HG02763 (cell line): ENCODE measurements at regions not wholly inside any gene's neighbourhood (a gene's known extent, or its start where the extent isn't known, plus 50 kb on each side); places are given as distances from the start of the nearest gene placed in this dataset.

ENCODE experiments used
- ATAC-seq: cut with Tn5 transposase; IDR thresholded peaks from one replicate; pipeline ENCODE4 v1.9.1; 2021; ENCODE audit warnings: mild to moderate bottlenecking, moderate library complexity; ENCODE audit not compliant: unreplicated experiment

DNA sequence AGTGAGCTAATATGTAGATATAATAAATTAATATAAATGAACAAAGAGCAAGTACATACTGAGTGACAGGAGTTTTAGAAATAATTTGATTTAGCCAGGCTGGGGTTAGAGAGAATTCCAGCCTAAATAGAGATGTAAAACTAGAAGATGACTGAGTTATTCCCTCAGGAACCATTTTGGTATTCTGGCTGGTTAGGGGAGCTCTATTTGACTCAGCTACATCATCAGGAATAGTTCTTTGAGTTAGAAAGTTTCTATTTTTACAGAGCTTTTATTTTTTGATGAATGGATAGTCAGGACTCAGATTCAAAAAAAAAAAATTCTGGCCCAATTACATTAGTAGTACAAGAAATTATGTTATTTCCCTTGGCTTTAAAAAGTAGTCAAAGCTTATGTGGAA, 180.4 kb upstream of the MID1 start:
- ATAC-seq = no peak

DNA sequence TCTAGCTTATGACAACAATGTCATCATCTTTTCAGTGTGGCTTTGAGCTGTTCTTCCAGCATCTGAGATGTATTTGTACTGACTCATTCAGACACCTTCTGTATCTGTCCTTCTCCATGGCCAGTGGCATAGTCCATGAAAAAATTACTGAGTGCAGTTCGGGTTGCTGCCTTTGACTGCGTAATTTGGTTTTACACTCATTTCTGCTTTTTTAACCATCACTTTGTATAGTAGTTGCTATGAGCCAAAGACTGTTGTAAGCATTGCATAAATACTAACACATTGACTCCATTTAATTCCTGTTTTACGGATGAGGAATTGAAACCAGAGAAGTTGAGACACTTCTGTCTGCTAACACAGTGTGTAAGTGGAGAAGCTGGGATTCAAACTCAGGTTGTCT, 190.7 kb upstream of the MID1 start:
- no peak for ATAC-seq

GRCh38 chrX:10813761-10814160, 193.4 kb upstream of the MID1 start:
- ATAC-seq = no peak

- no peak for ATAC-seq
These were observed 198.3 kb upstream of the MID1 start for GRCh38 chrX:10818651-10819050.

- no peak for ATAC-seq
These were observed 199.6 kb upstream of the MID1 start for GRCh38 chrX:10819973-10820372.

GRCh38 chrX:10821293-10821692, 200.9 kb upstream of the MID1 start:
- no peak for ATAC-seq

DNA sequence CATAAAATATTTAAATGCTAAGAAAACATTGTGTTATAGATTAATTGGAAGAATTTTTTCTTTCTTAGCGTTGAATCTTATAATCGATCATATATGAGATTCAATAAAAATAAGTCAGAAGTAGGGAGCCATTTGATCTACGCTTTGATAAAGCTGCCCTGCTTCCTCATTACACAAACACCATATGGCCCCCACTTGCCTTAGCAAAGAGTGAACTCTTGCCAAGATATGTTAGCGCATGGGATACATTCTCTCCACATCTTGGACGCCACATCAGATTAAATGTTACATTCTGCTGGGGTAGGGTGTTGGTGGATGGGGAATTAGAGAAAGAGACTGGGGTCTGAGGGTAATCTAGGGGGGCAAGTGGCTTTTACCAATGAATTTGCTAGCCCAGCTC, 207.7 kb upstream of the MID1 start:
- no peak for ATAC-seq

- ATAC-seq = no peak
These were observed 208.3 kb upstream of the MID1 start for GRCh38 chrX:10828640-10829039.

GRCh38 chrX:10831716-10832502, 211.5 kb upstream of the MID1 start:
- no peak for ATAC-seq

- no peak for ATAC-seq
These were observed 213.1 kb upstream of the MID1 start for GRCh38 chrX:10833299-10834169.

DNA sequence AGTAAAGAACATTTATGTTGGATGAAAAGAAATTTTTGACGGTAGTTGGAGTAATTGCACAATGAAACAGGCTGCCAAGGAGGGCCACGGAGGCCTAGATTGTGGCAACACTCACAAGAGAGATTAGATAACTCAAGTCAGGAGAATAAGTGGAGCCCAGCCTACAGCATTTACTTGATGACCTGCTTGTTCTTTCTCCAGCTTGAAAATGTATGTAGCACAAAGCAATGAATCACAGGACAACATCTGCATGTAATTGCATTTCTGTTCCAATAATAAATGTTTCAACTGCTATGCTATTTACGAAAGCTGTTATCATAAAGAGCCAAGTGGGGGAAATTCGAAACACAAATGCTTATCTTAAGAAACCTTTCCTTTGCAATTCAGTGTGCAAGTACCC, 221.2 kb upstream of the MID1 start:
- ATAC-seq = no peak

DNA sequence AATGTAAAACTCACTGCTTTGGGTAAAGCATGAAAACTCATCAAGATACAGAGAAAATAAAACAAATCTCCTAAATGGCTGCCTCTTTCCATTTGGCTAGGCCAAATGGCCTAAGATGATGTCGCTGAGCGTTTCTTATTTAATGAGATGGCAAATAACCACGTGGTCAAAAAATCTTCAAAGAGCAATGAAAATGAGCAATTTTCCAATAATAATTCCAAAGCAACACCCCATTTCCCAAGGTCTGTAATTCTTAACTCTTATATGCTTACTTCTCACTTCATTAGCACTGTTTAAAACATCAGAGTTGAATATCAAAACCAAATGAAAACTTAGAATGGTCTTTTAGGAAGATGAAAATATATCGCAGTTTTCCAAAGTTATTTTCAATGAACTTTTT, 222.3 kb upstream of the MID1 start:
- ATAC-seq = no peak

DNA sequence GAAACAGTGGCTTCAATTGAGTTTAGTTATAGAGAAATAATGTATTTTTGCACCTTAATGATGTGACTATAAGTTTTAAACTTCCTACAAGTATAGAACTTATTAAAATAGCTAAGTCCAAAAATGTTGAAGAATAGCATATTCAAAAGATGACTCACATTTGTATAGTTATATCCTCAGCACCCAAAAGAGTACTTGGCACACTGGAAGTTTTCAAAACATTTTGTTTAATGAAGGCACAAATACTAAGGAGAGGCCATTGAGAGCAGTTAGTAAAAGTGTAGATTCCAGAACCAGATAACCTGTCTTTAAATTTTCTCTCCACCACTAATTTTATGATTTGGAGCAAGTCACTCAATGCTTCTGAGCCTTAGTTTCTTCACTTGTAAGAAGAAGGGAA, 226.9 kb upstream of the MID1 start:
- ATAC-seq = no peak

DNA sequence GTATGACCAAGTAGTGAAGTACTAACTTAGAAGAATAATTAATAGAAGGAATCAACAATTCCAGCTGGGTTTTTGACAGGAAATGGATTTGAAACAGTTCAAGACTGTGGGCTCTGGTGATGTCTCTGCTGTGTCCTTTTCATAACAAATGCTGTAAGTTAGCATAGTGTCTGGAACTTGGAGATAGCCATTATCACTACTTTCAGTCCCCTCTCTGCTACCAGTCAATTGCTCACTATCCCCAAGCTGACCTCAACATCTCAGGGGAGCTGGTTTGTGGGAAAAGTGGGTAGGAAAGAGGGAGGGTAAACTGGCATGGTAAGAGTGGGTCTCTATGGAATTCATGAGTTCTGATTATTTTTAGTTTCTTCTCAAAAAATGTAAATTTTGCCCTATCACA, 231.4 kb upstream of the MID1 start:
- ATAC-seq = no peak

DNA sequence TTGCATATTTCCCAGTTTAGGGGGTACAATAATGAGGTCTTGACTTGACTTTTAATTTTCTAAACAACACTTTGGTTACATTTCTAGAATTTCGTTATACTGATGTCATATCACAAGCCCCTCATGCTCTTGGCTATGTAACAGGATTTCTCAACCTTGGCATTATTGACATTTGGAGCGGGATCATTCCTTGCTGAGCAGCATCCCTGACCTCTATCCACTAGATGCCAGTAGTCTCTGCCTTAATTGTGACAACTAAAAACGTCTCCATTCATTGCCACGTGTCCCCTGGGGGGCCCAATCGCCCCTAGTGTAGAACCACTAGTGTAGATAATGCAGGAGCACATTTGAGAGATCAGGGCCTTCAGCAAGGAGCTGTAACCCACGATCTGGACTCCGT, 234.2 kb upstream of the MID1 start:
- no peak for ATAC-seq

- ATAC-seq = no peak
These were observed 235.5 kb upstream of the MID1 start for GRCh38 chrX:10855845-10856244.

GRCh38 chrX:10856797-10857196, 236.4 kb upstream of the MID1 start:
- ATAC-seq = no peak

DNA sequence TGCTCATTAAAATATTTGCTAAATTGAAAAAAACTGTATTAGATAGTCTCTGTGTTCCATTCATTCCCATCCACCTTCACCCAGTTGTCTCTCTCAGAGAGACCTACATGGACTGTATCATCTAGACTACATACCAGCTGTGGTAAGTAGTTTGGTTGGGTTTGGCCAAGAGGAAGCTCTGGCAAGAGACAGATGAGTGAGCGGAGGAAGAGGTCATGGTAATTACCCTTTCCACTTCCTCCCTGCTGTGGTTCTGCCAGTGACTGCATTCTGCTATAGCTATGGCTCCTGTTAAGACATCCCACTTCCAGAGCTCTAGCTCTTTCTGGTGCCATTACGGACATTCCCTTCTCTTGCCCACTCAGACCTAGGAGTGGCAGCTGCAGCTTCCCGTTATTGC, 239.0 kb upstream of the MID1 start:
- ATAC-seq = no peak

DNA sequence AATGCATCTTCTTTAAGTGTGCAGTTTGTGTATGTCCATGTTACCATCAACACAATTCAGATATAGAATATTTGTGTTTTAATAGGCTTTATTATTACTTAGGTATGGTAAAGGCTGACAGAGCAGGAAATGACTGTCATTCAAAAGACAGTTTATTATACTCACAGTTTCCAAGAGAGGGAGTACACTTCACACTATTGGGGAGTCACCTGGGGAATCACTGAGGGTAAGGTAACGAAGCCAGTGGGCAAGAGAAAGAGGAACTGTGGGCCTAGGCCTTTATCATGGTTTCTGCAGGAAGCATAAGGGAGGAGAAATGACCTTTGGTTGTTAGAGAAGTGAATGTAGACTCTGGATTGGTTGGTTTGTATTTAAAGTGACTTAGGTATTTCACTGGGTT, 235.1 kb upstream of the HCCS start:
- no peak for ATAC-seq

- no peak for ATAC-seq
These were observed 228.6 kb upstream of the HCCS start for GRCh38 chrX:10882484-10882883.

DNA sequence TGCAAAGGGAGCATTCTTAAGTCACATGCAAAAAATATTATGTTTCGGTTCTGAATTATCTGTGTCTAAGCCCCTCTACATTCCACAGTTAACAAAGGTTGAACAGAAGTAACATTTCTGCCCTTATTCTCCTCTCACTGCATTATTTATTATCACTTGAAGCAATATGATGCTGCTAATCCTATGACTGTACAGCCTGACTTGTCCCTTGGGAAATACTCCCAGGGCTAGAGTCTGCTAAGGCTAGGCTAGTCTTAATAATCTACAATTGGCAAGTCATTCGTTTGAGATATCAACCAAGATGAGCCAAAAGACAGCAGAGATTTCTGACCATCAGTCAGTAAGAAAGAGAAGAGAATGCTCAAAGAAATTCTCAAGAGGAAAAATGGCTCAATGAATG, 226.9 kb upstream of the HCCS start:
- no peak for ATAC-seq

- no peak for ATAC-seq
These were observed 218.4 kb upstream of the HCCS start for GRCh38 chrX:10892621-10893225.
